LNCaP clone FGC (cell line): ENCODE measurements at regions not wholly inside any gene's neighbourhood (a gene's known extent, or its start where the extent isn't known, plus 50 kb on each side); places are given as distances from the start of the nearest gene placed in this dataset.

ENCODE experiments used
- DNase-seq: peaks from one replicate; pipeline ENCODE4 v3.0.0-alpha.2; 2011; ENCODE audit warnings: low read depth
- H3K4me3 ChIP-seq: 2 replicates; pipeline ENCODE4 v1.5.1; 2011; ENCODE audit warnings: mild to moderate bottlenecking, low read depth, low read length, control low read depth
- TF ChIP-seq, protein P1 (sequence below): IDR thresholded peaks from 2 replicates; pipeline ENCODE4 v1.5.1; 2012; ENCODE audit warnings: mild to moderate bottlenecking; ENCODE audit not compliant: control insufficient read depth, insufficient read depth; ENCODE audit errors: extremely low read depth

DNA sequence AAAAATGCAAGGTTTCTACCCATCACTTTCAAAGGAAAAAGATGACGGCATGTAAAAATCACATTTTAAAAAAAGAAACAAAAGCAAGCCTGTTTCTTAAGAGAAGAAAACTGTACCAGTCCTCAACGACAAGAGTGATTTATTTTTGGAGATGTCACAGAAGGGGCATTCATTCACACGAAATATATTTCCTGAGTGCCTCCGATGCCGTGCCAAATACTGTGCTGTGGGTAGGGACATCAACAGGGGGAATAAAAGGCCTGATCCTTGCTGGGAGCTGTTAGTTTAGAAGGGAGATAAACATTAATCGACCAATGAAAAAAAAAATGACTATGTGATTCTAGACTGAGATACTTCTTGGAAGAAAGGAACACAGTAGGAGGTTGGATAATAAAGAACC lies 297.5 kb upstream of the SOX5 start:
- no peak overlapping the region for H3K4me3 ChIP-seq
- DNase-seq = no peak
- TF ChIP-seq, protein P1, sequence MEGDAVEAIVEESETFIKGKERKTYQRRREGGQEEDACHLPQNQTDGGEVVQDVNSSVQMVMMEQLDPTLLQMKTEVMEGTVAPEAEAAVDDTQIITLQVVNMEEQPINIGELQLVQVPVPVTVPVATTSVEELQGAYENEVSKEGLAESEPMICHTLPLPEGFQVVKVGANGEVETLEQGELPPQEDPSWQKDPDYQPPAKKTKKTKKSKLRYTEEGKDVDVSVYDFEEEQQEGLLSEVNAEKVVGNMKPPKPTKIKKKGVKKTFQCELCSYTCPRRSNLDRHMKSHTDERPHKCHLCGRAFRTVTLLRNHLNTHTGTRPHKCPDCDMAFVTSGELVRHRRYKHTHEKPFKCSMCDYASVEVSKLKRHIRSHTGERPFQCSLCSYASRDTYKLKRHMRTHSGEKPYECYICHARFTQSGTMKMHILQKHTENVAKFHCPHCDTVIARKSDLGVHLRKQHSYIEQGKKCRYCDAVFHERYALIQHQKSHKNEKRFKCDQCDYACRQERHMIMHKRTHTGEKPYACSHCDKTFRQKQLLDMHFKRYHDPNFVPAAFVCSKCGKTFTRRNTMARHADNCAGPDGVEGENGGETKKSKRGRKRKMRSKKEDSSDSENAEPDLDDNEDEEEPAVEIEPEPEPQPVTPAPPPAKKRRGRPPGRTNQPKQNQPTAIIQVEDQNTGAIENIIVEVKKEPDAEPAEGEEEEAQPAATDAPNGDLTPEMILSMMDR = no peak

DNA sequence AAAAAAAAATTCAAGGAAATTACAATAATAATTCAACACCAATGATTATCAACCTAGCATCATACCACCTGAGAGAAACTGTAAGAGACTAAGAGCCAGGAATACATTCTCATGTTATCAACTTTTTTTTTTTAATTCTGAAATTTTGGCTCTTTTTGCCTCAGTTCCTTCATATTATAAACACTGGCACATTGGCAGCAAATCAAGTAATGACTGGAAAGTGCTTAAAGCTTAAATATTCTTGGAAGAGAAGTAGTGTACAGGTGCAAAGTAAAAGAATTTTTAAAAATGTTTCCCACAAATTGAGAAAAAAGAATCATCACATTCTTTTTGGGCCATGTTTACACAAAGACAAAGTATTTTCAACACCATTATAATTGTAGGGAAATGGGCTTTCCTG lies 296.9 kb upstream of the SOX5 start:
- H3K4me3 ChIP-seq = no peak overlapping the region
- TF ChIP-seq, protein P1 = no peak
- no peak for DNase-seq

DNA sequence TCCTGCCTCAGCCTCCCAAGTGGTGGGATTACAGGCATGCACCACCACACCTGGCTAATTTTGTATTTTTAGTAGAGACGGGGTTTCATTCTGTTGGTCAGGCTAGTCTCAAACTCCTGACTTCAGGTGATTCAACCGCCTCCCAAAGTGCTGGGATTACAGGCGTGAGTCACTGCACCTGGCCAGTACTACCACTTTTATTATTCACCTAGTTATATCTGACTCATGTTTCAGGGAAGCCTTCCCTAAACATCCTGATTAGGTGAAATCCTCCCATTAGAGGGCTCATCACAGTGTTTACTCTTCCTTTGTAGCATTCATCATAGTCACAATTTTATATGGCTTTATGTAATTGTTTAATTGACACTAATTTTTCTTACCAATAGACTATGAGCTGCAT lies 295.3 kb upstream of the SOX5 start:
- H3K4me3 ChIP-seq = no peak overlapping the region
- no peak for DNase-seq
- TF ChIP-seq, protein P1 = no peak

DNA sequence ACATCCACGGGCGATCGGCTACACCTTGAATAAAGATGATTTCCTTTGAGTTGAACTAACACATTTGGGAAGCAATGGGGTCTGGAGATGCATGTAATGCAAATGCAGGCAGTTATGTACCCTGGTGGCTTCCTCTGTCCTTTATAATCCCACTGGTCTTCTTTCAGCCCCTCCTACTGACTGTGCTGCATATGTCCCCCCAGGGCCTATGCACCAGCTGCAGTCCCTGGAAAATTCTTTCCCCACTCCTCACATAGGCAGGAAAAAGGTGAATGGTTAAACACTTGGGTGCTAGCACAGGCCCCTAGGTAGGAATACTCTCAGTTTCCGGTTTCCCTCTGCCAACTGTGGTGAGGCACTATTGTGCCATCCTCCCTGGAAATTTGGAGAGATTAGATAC lies 294.8 kb upstream of the SOX5 start:
- no peak for DNase-seq
- TF ChIP-seq, protein P1 = no peak

DNA sequence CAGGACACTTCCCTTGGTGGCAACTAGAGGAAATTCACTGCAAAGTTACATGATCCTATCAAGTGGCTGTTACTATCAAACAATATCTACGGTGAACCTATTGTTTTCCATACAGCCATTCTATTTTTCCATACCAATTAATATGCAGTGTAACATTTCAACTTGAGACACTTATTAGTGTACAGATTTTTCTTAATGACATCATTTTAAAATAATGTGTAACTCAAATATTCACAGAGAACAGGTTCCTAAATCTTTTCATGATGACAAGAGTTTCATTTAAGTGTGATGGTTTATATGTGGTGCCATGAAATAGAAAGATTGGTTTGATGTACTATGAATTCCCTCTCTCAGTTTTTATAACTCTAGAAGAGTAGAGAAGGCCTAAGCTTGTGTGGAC lies 291.2 kb upstream of the SOX5 start:
- TF ChIP-seq, protein P1 = no peak

More for the DNA sequence above, 294.8 kb upstream of the SOX5 start:
- no peak overlapping the region for H3K4me3 ChIP-seq

DNA sequence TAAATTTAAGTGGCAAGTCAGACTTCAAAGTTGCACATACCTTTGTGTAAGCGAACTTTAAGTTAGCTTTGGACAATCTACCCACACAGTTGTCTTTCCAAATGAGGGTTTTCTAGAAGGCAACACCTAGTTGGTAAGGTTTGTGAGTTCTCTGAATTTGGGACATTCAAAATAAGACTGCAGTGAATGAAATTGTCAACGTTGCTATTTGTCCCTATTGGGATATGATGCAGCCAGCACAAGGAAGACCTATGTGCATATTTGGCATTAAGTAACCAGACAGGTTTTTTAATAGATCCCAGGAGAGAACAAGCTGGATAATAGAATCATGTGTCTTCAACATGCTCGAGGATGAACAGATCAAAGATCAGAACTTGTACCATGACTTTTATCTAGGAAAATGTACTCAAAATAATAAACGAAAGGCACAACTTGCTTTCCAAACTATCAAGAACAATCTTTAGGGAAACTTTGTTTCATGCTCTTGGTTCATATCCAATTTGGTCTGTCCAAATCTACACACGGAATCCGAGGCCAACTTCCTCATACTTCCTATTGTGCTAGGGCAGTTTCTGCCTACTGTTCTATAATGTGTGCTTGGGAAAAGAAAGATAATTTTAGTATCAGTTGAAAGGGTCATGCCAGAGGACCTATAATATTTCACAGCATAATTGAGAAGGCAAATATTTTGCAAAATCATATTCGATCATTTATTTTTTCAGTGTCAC lies 284.2 kb upstream of the SOX5 start:
- TF ChIP-seq, protein P1 = no peak
- DNase-seq = no peak
- no peak overlapping the region for H3K4me3 ChIP-seq

More for the DNA sequence above, 291.2 kb upstream of the SOX5 start:
- no peak for DNase-seq
- H3K4me3 ChIP-seq = no peak overlapping the region

DNA sequence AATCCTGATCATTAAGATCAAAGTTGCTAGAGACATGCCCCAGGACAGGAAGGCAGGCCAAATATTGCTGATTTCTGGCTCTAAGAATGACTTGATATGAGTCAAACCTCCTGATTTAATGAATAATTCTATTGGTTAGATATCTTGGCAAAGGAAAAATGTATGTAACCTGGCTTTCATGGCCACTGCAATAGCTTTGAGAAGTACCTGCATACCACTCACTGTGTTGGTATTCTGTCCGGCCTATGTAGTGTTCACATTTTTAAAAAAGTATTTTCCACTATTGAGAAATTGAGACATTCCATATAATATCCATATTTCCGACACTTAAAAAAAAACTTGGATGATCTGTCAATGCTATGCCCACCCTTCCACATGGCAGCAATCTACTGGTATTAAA lies 283.1 kb upstream of the SOX5 start:
- no peak overlapping the region for H3K4me3 ChIP-seq
- TF ChIP-seq, protein P1 = no peak
- no peak for DNase-seq
